ENCODE measurements at regions not wholly inside any gene's neighbourhood (a gene's known extent, or its start where the extent isn't known, plus 50 kb on each side); places are given as distances from the start of the nearest gene placed in this dataset.

DNA sequence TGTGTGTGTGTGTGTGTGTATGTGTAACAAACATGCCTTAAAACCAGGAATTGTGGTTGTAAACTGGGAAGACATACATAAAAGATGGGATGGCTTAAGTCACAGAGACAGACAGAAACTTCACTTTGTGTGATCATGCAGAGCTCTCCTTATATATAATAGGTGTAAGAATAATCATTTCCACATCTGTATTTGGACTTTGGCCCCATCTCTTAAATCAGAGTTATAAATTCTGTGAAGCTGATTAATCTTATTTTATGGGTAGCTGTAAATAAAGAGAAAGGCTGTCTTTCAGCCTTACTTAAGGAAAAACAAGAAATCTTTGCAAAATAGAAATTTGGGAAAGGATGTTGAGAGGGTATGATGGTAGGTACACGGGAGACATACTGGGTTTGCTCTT is 174.6 kb upstream of the PITX2 start:
- H3K27me3 ChIP-seq (replicated peaks in 1 of 4; ENCODE audit: control extremely low read depth in 1 of 4, control insufficient read depth in 3 of 4, insufficient read depth in 4 of 4, low read length in 3 of 4) = no peaks in the 10 kb centered on the region
- no peak for DNase-seq
- POLR2A ChIA-PET = no interaction called here
- H3K9me3 ChIP-seq (ENCODE audit: control extremely low read depth in 1 of 3, control insufficient read depth in 2 of 3, insufficient read depth in 1 of 3, low read length in 2 of 3) = no peaks in the 10 kb centered on the region
- no peak for TF ChIP-seq EZH2 (IDR thresholded peaks at IDR 0.05; ENCODE audit: borderline replicate concordance, insufficient read depth, low read depth, low read length, poor library complexity, severe bottlenecking)
- TF ChIP-seq, protein P1, sequence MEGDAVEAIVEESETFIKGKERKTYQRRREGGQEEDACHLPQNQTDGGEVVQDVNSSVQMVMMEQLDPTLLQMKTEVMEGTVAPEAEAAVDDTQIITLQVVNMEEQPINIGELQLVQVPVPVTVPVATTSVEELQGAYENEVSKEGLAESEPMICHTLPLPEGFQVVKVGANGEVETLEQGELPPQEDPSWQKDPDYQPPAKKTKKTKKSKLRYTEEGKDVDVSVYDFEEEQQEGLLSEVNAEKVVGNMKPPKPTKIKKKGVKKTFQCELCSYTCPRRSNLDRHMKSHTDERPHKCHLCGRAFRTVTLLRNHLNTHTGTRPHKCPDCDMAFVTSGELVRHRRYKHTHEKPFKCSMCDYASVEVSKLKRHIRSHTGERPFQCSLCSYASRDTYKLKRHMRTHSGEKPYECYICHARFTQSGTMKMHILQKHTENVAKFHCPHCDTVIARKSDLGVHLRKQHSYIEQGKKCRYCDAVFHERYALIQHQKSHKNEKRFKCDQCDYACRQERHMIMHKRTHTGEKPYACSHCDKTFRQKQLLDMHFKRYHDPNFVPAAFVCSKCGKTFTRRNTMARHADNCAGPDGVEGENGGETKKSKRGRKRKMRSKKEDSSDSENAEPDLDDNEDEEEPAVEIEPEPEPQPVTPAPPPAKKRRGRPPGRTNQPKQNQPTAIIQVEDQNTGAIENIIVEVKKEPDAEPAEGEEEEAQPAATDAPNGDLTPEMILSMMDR (IDR thresholded peaks at IDR 0.05) = no peak
- no peaks in the 10 kb centered on the region for H4K20me1 ChIP-seq (ENCODE audit: control insufficient read depth, insufficient read depth, low read length, poor library complexity, severe bottlenecking)
- 100% methylated on average over 1 of the region's 1 CpG for WGBS (ENCODE audit: insufficient coverage)
- H2AFZ ChIP-seq (ENCODE audit: insufficient read depth, low read depth, low read length, poor library complexity, severe bottlenecking) = no peak overlapping the region
- H3K36me3 ChIP-seq (replicated peaks in 1 of 2; ENCODE audit: control extremely low read depth in 1 of 2, control insufficient read depth in 1 of 2, extremely low read depth in 1 of 2, insufficient read depth in 2 of 2, low read length in 1 of 2) = no peaks in the 10 kb centered on the region
- no peak overlapping the region for H3K27ac ChIP-seq (ENCODE audit: low read length in 2 of 2)
- Mint-ChIP-seq H3K27me3 (peaks cover 13% of the 10 kb centered on the region), H3K4me1 (no peaks in the 10 kb centered on the region), H3K27ac (no peak overlapping the region), H3K4me3 (no peak overlapping the region), H3K9me3 (ENCODE audit: insufficient read depth) (no peaks in the 10 kb centered on the region)
- H3K79me2 ChIP-seq (ENCODE audit: control insufficient read depth, insufficient read depth, low read length) = no peaks in the 10 kb centered on the region
- CTCF ChIA-PET = no interaction called here
- H3K4me3 ChIP-seq (ENCODE audit: control extremely low read depth in 1 of 5, extremely low read depth in 1 of 5, insufficient read depth in 1 of 5, low read depth in 2 of 5, low read length in 4 of 5) = no peak overlapping the region
- intact Hi-C loops (cut with micrococcal nuclease) = no loop called here
- H3K9ac ChIP-seq (ENCODE audit: low read length) = no peak overlapping the region
- no peak overlapping the region for H3K4me2 ChIP-seq (replicated peaks; ENCODE audit: low read depth, low read length, poor library complexity, severe bottlenecking)
- no peak for ATAC-seq (ENCODE audit: low read depth)
- no peaks in the 10 kb centered on the region for H3K4me1 ChIP-seq (ENCODE audit: control insufficient read depth in 2 of 2, insufficient read depth in 2 of 2, low read length in 2 of 2)

DNA sequence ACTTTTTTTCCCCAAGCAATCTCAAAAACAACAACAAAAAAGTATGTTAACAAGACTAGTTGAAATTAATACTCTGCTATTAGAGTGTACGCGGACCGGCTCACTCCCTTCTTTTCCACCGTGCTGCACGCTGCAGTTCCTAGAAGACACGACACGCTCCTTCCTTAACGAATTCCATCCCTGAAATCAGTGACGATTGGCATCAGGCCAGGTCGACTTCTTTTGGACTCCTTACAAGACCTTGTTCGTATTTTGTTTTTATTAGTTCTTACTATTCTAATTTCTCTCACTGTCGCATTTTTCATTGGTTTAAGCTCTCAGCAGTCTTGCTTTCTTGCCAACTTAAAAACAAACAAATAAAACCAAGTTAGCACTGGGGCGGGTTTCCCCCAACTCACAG is 175.8 kb upstream of the PITX2 start:
- Histone ChIP-seq H3K27ac (ENCODE audit: low read length in 2 of 2) (no peak overlapping the region), H4K20me1 (ENCODE audit: control insufficient read depth, insufficient read depth, low read length, poor library complexity, severe bottlenecking) (no peaks in the 10 kb centered on the region), H3K36me3 (replicated peaks in 1 of 2; ENCODE audit: control extremely low read depth in 1 of 2, control insufficient read depth in 1 of 2, extremely low read depth in 1 of 2, insufficient read depth in 2 of 2, low read length in 1 of 2) (no peaks in the 10 kb centered on the region), H2AFZ (ENCODE audit: insufficient read depth, low read depth, low read length, poor library complexity, severe bottlenecking) (no peak overlapping the region), H3K4me3 (ENCODE audit: control extremely low read depth in 1 of 5, extremely low read depth in 1 of 5, insufficient read depth in 1 of 5, low read depth in 2 of 5, low read length in 4 of 5) (no peak overlapping the region), H3K27me3 (replicated peaks in 1 of 4; ENCODE audit: control extremely low read depth in 1 of 4, control insufficient read depth in 3 of 4, insufficient read depth in 4 of 4, low read length in 3 of 4) (no peaks in the 10 kb centered on the region), H3K79me2 (ENCODE audit: control insufficient read depth, insufficient read depth, low read length) (no peaks in the 10 kb centered on the region), H3K4me2 (replicated peaks; ENCODE audit: low read depth, low read length, poor library complexity, severe bottlenecking) (no peak overlapping the region), H3K9me3 (ENCODE audit: control extremely low read depth in 1 of 3, control insufficient read depth in 2 of 3, insufficient read depth in 1 of 3, low read length in 2 of 3) (no peaks in the 10 kb centered on the region), H3K4me1 (ENCODE audit: control insufficient read depth in 2 of 2, insufficient read depth in 2 of 2, low read length in 2 of 2) (no peaks in the 10 kb centered on the region), H3K9ac (ENCODE audit: low read length) (no peak overlapping the region)
- H3K4me3 Mint-ChIP-seq = no peak overlapping the region
- ChIA-PET CTCF (no interaction called here), POLR2A (no interaction called here)
- H3K4me1 Mint-ChIP-seq = no peaks in the 10 kb centered on the region
- no peak overlapping the region for H3K27ac Mint-ChIP-seq
- 87% methylated on average over 13 of the region's 13 CpGs for WGBS (ENCODE audit: insufficient coverage)
- intact Hi-C loops (cut with micrococcal nuclease) = no loop called here
- ATAC-seq (ENCODE audit: low read depth) (no peak), DNase-seq (no peak)
- H3K9me3 Mint-ChIP-seq (ENCODE audit: insufficient read depth) = no peaks in the 10 kb centered on the region
- peaks cover 13% of the 10 kb centered on the region for H3K27me3 Mint-ChIP-seq
- no peak for TF ChIP-seq EZH2 (IDR thresholded peaks at IDR 0.05; ENCODE audit: borderline replicate concordance, insufficient read depth, low read depth, low read length, poor library complexity, severe bottlenecking)
- TF ChIP-seq, protein P1 (IDR thresholded peaks at IDR 0.05) = no peak

Data from B cell (primary cell).